Fibroblast of mammary gland (primary cell): ENCODE measurements at regions not wholly inside any gene's neighbourhood (a gene's known extent, or its start where the extent isn't known, plus 50 kb on each side); places are given as distances from the start of the nearest gene placed in this dataset.

Source experiments
- DNase-seq: peaks from one replicate; pipeline ENCODE4 v3.0.0-alpha.2; 2010; ENCODE audit warnings: low read depth
- H3K4me3 ChIP-seq: 2 replicates; pipeline ENCODE4 v1.5.1; 2011; ENCODE audit warnings: low read depth, mild to moderate bottlenecking, low read length, moderate library complexity; ENCODE audit not compliant: control insufficient read depth
- CTCF ChIP-seq: conservative IDR thresholded peaks from 2 replicates; pipeline ENCODE4 v1.5.1; 2011; ENCODE audit warnings: low read depth, low read length, inconsistent platforms; ENCODE audit not compliant: control insufficient read depth, insufficient read depth

GRCh38 chr4:41396214-41396613, 139.5 kb downstream of the UCHL1 start:
- TF ChIP-seq CTCF: no peak
- no peak overlapping the region for H3K4me3 ChIP-seq
- DNase-seq: no peak

GRCh38 chr4:41396869-41397268, 140.1 kb downstream of the UCHL1 start:
- DNase-seq: no peak
- no peak for TF ChIP-seq CTCF
- no peak overlapping the region for H3K4me3 ChIP-seq

GRCh38 chr4:41399231-41399630, 138.7 kb upstream of the LIMCH1 start:
- no peak for TF ChIP-seq CTCF
- no peak for DNase-seq

GRCh38 chr4:41400296-41400695, 137.7 kb upstream of the LIMCH1 start:
- no peak for DNase-seq
- no peak for TF ChIP-seq CTCF

More at GRCh38 chr4:41399231-41399630, 138.7 kb upstream of the LIMCH1 start:
- no peak overlapping the region for H3K4me3 ChIP-seq

GRCh38 chr4:41405464-41406112, 132.4 kb upstream of the LIMCH1 start:
- DNase-seq: no peak
- no peak for TF ChIP-seq CTCF
- no peak overlapping the region for H3K4me3 ChIP-seq

More at GRCh38 chr4:41400296-41400695, 137.7 kb upstream of the LIMCH1 start:
- no peak overlapping the region for H3K4me3 ChIP-seq

- TF ChIP-seq CTCF: no peak
- no peak for DNase-seq
- no peak overlapping the region for H3K4me3 ChIP-seq
Measured at GRCh38 chr4:41406113-41406516, 131.8 kb upstream of the LIMCH1 start.

GRCh38 chr4:41408150-41408549, 129.8 kb upstream of the LIMCH1 start:
- DNase-seq: no peak
- TF ChIP-seq CTCF: no peak
- no peak overlapping the region for H3K4me3 ChIP-seq
